Hindlimb muscle (tissue), 1 donor: ENCODE measurements at regions not wholly inside any gene's neighbourhood (a gene's known extent, or its start where the extent isn't known, plus 50 kb on each side); places are given as distances from the start of the nearest gene placed in this dataset.
"Not testable (repeated sequence)": the region's sequence is repeated elsewhere in the genome, so short reads cannot be mapped to it uniquely, and the experiment has no call there.

Experiments used
- DNase-seq: peaks from one replicate; pipeline ENCODE4 v3.0.0-alpha.2; 2013

DNA sequence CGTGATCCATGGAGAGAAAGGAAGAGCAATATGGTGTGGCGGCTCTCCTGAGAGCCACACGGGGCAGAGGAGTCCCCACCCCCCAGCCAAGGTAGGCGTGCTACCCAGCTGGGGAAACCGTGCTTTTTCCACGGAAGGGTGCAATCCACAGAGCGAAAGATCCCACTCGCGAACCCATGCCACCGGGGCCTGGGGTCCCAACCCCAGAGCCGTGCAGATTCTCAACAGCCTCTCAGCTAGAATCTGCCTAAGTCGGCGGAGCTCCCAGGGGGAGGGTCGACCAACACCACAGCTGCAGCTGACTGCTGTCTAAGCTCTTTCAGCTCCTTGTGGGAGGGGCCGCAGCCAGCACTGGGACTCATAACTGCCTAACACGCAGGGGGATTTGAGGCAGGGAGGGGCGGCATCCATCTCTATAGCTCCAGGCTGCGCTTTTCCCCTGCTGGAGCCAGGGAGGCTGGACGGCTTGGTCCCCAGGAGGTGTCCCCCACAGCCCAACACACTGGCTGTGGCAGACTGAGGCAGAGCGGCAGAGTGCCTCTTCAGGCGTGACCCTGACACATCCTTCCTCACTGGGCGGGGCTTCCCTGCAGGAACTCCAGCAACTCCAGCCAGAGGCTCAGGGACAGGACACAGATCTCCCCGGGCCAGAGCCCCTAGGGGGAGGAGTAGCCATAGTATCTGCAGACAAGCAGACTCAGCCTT, 107.6 kb upstream of the ZBTB20 start:
- DNase-seq: no peak

DNA sequence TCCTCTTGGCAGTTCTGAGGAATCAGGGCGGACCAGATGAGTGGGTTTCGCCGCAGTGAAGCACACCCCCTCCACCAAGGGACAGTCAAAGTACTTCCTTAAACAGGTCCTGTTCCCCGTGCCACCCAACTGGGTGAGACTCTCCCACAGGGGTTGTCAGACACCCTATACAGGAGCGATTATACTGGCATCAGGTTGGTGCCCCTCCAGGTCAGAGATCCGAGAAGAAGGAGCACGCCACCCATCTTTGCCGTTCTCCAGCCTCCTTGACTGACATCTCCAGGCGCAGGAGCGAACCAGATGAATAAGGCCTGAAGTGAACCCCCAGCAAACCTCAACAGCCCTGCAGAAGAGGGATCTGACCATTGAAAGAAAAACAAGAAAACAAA, 108.1 kb upstream of the ZBTB20 start:
- DNase-seq: no peak

DNA sequence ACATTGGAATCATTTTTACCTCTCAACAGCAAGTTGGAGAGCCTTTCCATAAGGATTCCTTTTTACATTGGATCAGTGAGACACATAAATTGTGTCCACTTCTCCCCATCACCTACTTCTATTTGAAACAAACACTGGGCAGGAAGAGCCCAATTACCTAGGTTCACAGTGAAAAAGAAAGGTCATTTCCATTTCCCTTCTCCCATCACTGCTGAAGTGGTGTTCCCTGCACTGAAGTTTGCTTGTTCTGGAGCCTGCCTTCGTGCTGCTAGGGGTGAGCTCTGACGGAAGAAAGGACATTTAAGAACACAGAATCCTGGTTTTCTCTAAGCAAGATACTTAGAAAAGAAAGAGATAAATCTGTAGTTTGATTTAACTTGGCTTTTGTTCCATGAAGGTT, 123.8 kb upstream of the ZBTB20 start:
- no peak for DNase-seq

DNA sequence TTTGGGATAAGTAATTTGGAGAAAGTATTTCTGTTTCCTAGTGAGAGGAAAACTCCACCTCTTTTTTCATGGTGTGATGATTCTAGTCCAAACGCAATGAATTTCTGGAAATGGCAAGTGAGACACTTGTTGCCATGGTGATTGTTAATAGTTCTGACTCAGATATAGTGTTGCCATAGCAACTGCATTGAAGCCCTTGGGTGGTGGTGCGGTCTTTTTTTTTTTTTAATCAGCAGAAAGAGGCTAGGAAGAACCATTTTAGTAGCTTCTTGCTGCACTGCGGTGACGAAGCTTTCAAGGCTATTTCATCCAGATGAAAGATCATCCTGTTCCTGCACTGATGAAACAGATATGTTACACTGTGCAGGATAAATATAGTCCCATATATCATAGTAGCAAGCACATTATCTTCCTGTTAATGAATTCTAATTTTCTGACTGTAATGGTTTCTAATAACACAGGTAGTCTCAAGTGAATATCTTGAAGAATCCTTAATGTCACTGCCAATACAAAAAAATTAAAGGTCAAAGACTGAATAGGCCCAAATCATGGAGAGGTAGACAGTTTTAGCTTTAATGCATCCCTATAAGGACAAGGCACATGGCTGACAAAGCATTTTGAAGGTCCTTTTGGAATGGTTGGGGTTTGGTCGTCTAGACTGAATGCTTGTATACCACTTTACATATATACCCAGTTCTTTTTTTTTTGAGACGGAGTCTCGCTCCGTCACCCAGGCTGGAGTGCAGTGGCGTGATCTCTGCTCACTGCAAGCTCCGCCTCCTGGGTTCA, 125.1 kb upstream of the ZBTB20 start:
- DNase-seq: no peak

DNA sequence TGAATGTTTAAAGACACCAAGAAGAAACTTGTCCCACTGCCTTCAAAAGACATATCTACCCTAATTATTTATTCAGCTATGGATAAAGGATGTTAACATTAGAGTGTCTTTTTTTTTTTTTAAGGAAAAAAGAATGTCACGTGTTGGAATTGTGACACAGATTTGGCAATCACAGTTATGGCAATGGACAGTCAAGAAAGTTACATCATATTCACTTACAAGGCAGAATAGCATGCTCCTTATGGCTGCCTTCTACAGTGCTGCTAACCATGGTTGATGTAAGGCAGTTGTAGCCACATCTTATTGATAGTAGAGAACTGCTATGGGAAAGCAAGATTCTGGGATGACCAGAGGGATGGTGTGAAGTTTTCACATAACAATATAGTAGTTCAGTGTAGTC, 128.8 kb upstream of the ZBTB20 start:
- no peak for DNase-seq

DNA sequence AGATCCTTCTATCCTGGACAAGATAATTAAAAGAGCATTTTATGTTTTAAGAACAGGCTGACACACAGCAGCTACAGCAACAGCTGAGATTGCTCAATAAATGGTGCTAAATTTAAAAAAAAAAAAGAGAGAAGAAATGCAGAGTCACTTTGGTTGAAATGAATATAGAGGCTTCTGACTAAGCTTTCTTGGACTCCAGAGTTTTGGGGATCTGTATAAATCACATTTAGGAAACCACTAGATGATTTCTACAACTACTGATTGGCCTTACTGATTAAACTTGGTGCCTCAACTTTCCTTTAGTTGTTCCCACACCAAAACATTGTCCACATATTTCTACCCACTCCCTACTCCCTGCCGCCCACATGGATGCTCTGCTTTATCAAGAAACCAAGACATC, 132.9 kb upstream of the ZBTB20 start:
- no peak for DNase-seq

DNA sequence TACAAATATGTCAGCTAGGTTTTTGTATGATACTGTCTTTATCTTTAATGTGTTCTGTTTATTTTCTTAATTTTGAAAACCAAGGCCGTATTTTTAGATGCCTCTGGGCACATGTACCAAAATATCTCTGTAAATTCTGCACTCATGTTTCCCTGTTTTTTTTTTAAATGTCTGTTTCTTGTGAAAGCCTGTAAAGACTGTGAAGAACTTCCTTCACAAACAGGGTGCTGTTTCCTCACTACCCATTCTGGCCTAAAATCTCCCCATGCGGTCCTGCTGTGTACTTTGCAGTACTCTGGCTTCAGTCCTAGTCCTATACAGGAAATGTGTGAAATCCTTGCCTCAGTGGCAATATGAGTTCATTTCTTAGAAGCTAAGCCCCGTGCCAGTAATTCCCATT, 133.4 kb upstream of the ZBTB20 start:
- DNase-seq: no peak

DNA sequence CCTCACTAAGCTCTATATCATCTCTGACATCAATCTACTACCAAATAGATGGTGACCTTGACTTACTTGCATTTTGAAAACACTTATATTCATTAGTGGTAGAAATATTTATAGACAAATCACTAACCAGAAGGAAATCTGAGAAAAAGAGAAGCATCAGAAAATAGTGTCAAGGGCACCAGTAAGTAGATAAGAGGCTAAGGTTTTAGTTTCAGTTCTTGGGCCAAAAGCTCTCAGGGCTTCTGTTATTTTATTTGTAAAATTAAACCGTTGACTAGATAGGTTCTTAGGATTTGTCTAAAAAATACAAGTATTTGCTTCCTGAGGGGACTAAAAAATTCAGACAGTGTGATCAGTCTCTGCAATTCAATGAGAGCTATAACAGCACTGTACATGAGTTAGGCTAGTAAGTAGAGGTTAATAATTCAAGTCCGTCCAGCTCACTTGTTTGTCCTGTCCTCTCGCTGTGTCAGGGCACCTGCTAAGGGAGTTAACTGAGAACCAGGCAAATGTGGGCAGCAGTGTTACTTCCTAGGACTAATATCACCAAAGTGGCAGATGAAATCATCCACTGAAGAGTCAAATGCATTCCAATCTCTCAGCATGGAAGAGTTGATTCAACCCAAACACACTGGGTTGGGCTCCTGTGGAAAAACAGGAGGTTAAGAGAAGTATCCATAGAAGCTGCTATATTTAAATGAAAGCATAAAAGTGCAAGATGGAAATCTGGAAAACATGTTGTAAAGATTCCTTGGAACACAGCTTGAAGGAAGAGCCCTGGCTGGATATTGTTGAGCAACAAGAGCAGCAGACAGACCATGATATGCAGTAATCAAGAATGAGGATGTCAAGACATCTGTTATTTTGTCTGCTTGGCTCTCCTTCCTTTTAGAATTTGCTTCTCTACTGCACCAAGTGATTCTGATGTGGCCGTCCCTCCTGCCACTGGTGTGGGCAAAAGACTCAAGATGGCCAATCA, 134.9 kb upstream of the ZBTB20 start:
- no peak for DNase-seq

DNA sequence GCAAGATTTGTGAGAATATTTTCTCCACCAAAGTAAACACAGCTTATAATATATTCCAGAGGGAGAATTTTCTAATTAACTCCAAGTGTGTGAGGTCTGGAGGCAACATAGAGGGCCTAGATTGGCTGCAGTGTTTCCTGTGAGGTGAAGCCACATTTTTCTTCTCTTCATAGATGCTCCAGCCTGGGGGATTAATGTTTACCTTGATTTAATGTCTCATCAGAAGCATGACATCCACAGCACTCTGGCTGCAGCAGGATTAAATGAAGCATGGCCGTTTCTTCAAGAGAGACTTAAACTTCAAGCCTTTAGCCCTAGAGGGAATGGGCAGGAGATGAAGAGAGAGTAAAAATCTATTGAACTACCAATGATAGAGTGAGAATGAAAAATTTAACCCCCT, 137.9 kb upstream of the ZBTB20 start:
- no peak for DNase-seq

DNA sequence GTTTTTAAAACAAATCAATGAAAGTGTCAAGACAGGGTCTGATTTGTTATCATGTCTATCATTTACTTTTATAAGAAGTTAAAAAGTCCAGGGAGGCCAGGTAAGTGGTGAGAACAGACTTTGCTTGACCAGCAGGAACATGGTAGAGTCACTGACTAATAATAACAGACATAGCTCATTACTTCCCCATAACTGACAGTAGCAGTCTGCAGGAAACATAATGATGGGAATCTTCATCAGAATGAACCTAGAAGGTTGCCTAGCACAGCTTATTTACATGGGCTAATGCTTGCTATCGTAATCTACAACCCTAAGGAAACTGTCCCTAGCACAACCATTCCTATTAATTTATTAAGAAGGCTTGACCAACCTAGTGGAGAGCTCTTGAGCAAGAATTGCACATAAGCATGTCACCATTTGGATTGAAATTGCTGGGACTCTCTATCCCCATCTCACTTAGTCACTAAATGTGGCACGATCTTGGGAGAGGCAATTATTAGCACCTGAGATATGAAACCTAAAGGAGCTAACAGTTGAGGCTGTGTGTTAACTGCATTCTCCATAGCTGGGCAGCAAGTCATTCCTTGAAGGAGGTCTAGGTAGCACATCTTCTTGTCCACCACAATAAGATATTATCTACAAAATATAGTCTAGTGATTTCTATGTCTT, 139.6 kb upstream of the ZBTB20 start:
- DNase-seq: no peak

DNA sequence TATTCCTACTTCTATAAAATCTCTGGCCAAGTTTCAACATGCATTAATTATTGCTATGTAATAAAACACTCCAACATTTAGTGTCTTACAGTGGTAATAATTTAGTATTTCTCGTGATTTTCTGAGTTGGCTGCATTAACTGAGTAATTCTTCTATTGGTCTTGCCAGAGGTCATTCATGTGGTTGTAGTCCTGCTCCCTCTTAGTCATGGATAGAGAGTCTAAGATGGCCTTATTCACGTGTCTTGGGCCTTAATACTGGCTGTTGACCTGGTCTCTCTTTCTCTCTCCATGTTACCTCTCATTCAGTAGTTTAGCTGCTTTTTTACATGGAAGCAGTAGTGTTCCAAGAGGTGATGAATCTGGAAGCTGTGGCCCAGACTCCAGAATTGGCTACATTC, 140.1 kb upstream of the ZBTB20 start:
- DNase-seq: no peak

DNA sequence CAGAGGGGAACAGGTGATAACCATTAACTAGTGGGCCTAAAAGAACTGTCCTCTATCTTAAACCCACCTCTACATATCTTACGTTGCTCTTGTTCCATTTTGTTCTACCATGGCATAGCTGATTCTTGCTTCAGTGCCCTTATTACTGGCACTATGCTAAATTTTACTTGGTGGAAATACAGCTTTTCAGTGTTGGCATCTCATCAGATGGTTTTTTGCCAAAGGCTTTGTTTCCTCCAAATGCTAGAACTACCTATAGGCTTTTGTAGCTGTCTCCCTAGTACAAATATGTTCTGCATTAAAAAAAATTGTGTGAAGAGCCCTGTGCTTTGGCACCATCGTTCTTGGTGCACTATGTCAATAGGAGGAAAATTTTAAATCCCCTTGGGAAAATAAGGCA, 145.0 kb upstream of the ZBTB20 start:
- no peak for DNase-seq

DNA sequence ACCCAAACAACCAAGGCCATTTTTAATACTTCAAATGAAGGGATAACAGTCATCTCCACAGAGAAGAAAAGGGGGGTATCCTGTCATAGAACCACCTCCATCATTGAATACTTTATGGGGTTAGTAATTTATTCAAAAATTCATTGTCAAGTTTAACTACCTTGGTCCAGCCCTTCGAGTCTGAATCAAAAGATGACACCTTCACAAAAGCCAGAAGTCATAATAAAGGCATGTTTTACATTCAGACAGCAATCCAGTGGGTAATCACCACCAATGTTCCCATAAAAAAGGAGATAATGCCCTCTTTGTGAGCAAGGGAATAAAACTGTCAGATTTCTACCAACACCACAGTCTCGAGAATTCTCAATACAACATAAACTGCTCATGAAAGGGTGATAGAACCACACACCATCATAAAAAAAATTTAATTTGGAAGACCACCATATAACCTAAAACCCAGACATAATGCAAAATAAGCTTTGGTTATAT, 145.6 kb upstream of the ZBTB20 start:
- DNase-seq: no peak

DNA sequence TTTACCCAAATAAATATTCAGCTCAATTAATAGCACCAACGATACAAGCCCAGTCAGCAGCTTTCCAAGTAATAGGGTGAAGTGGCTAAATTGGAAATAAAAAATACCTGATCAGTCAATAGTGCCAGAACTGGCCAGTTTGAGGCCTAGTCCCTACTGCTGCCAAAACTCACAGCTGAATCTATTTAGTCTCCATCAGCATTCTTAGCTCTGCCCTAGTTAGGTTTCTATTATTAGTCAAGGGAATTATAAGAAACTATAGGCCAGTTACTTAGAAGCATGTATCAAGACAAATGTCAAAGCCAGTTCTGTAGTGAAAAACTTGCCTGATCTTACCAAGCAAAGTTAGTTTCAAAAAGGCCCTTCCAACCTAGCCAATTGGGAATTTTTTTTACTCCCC, 146.2 kb upstream of the ZBTB20 start:
- DNase-seq: no peak

DNA sequence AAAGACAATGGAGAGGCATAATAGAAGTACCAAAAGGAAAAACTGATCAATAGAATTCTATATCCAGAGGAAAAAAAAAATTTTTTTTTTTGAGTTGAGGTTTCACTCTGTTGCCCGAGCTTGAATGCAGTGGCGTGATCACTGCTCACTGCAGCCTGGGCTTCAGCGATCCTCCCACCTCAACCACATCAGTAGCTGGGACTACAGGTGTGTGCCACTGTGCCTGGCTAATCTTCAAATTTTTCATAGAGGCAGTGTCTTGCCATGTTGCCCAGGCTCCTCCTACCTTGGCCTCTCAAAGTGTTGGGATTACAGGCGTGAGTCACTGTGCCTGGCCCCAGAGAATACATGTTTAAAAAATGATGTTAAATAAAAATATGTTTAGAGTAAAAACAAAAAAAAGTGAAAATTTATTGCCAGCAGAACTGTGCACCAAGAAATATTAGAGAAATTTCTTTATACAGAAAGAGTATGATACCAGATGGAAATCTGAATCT, 154.3 kb upstream of the ZBTB20 start:
- DNase-seq: no peak

DNA sequence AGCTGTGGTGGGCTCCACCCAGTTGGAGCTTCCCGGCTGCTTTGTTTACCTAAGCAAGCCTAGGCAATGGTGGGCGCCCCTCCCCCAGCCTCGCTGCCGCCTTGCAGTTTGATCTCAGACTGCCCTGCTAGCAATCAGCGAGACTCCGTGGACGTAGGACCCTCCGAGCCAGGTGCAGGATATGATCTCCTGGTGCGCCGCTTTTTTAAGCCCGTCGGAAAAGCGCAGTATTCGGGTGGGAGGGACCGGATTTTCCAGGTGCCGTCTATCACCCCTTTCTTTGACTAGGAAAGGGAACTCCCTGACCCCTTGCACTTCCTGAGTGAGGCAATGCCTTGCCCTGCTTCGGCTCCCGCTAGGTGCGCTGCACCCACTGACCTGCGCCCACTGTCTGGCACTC, 170.9 kb upstream of the ZBTB20 start:
- not testable (repeated sequence) for DNase-seq

DNA sequence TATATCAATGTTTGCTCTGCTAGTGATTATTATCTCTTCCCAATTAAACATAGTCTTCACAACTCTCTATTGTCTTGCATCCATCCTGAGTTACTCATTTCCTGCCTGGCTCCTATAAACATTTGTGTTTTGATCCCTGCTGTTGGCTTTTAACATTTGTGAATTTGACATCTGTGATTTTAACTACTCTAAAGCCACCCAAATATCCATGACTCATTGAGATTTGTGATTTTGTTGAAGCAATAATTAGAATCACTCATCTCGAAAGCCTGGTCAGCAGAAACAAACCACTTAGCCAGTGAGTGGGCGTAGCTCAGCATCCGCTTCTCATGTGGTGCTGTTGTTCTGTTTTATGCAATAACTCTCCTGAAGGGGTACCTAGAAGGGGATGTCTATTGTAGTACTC, 174.3 kb upstream of the ZBTB20 start:
- no peak for DNase-seq

DNA sequence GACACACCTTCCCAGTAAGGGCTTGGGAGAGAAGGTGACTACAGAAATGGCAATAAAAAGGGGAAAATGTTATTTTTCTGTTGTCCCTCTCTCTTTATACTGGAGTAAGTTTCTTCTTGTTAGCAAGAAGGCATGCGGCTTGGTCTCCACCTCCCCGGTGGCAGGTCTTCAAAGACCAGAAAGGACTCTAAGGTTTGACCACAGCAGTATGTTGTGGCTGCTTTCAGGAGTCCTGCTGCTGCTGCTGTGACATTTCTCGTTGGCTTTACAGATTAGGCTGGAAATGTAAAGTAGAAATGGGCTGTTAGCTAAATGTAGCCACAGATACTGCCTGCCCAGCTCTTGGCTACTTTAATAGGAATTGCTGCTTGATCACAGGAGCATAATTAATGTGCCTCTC, 175.8 kb upstream of the ZBTB20 start:
- no peak for DNase-seq

DNA sequence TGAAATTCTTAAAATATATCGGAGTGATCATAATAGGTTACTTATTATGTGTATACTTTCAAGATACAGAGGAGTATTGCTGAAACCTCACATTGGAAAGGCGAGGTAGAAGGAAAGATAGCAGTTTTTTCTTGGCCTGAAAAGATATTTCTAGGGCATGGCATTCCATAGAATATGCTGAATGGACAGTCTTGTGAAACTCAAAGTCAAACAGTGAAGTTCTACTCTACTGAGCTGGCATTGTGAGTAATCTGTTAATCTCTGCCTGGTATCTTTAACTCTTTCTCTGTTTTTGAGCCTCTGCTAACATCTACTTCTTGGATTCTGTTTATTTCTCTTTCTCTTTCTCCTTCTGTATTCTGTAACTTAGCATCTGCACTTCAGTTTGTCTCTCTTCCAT, 176.3 kb upstream of the ZBTB20 start:
- DNase-seq: no peak

DNA sequence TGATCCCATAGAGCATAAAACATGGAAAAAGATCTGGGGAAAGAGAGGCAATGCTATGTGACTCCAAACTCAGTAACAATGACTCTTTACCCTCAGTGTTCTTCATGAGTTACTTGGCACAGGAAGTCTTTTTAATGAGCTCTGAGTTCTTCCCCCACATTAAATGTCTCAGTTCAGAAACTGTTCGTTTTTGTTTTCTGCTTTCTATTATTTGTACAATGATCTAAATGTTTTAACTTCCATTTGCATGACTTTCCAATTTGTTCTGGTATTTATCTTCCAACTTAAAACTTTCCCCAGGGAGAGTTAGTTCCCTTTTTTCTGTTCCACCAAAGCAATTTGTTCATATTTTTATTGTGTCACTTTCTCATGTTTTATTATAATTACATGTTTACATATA, 177.0 kb upstream of the ZBTB20 start:
- no peak for DNase-seq

DNA sequence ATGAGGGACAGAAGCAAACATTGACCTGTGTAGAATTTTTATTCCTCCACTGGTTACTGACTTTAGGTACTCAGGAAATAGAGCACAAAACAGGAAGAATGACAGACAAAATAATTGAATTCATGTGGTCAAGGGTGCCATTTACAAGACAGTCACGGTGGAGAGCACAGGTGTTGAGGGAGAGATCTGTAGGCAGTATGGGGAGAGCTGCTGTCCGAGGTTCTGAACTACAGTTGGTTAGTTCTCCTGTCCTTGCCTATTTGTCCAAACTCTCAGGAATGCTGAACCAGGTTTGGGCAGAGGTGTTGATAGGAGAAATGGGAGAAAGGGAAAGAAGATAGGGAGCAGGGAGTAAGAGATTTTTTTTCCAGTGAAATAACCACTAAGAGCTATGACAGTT, 178.5 kb upstream of the ZBTB20 start:
- peak; percentile 22 for DNase-seq

DNA sequence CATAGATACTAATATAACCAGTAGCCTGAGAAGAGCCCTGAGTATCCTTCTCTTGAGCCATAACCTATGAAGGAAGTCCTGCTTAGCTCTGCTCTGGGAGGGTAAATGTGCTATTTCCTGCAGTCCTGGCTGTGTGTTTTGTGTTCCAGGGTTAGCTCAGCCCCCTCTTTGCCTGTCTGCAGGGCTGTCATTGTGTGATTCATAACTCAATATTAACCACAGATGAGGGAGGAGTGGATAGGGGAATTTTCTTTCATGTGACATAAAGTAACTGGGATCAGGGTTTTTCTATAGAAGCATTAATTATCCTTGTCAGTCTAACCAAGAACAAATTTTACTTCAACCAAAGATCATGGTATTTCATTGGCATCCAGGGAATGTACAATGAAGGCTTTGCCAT, 183.3 kb upstream of the ZBTB20 start:
- DNase-seq: no peak
